HUES6 (cell line): ENCODE measurements at regions not wholly inside any gene's neighbourhood (a gene's known extent, or its start where the extent isn't known, plus 50 kb on each side); places are given as distances from the start of the nearest gene placed in this dataset.
"Not testable (repeated sequence)": the region's sequence is repeated elsewhere in the genome, so short reads cannot be mapped to it uniquely, and the experiment has no call there.

Experiments used
- H3K27ac ChIP-seq: 2 replicates; pipeline ENCODE4 v1.7.0; 2013; ENCODE audit warnings: low read depth, mild to moderate bottlenecking, low read length, inconsistent platforms
- H3K27me3 ChIP-seq: 2 replicates; pipeline ENCODE4 v1.6.1; 2013; ENCODE audit warnings: low read length; ENCODE audit not compliant: control insufficient read depth, insufficient read depth
- H3K36me3 ChIP-seq: 2 replicates; pipeline ENCODE4 v1.6.1; 2013; ENCODE audit warnings: low read length; ENCODE audit not compliant: control insufficient read depth, insufficient read depth
- H3K4me1 ChIP-seq: 2 replicates; pipeline ENCODE4 v1.6.1; 2013; ENCODE audit warnings: low read length; ENCODE audit not compliant: control insufficient read depth, insufficient read depth
- H3K4me3 ChIP-seq: 2 replicates; pipeline ENCODE4 v1.5.1; 2013; ENCODE audit warnings: low read depth, low read length
- H3K9ac ChIP-seq: one replicate; pipeline ENCODE4 v1.6.1; 2013; ENCODE audit warnings: mild to moderate bottlenecking, low read length
- H3K9me3 ChIP-seq: 2 replicates; pipeline ENCODE4 v1.6.1; 2013; ENCODE audit warnings: low read depth, low read length; ENCODE audit not compliant: control insufficient read depth, insufficient read depth

DNA sequence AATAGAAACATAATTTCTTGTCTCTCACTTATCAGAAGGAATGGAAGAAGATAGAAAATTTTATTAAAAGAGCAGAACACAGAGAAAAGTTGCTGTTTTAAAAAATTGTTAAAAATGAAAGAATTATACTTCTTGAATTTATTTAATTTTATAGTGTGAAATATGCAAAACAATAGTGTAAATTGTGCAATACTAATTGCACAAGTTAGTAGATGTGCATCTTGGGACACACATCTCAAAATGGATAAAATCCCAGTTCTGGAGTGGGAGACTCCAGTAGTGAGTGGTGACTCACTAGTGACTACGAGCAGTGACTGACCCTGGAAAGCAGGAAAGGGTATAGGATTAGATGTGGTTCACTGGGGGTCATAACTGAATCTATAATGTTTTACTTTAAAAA is 223.2 kb downstream of the MSX2 start:
- no peaks in the 10 kb centered on the region; the same call in 1 of the 2 replicates for H3K27me3 ChIP-seq

DNA sequence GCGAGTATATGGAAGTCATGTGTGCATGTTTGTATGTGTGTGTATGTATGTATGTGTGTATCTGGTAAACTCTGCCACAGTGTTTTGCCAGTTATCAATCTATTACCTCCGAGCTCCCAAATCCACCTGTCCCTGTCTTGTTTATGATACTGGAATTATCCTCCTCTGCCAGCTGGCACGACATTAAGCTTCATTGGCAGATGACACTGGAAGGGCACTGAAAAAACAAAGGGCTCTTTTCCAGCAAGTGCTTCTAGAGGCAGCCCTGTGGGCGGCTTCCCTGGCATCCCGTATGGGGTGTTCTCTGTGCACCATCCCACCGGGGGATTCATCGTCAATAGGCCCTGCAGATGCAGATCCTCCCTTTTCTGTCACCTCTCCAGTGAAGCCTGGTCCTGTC is 221.5 kb downstream of the MSX2 start:
- Histone ChIP-seq H3K27ac (no peak overlapping the region), H3K27me3 (no peaks in the 10 kb centered on the region; the same call in 1 of the 2 replicates), H3K9me3 (no peaks in the 10 kb centered on the region), H3K4me3 (no peak overlapping the region), H3K36me3 (no peaks in the 10 kb centered on the region), H3K4me1 (no peaks in the 10 kb centered on the region), H3K9ac (no peak overlapping the region)

More for the DNA sequence above, 223.2 kb downstream of the MSX2 start:
- Histone ChIP-seq H3K4me1 (no peaks in the 10 kb centered on the region), H3K9ac (no peak overlapping the region), H3K36me3 (no peaks in the 10 kb centered on the region), H3K27ac (no peak overlapping the region), H3K4me3 (no peak overlapping the region), H3K9me3 (no peaks in the 10 kb centered on the region)

- Histone ChIP-seq H3K27me3 (no peaks in the 10 kb centered on the region; the same call in 1 of the 2 replicates), H3K4me3 (no peak overlapping the region), H3K9ac (no peak overlapping the region), H3K36me3 (no peaks in the 10 kb centered on the region), H3K9me3 (no peaks in the 10 kb centered on the region), H3K4me1 (no peaks in the 10 kb centered on the region), H3K27ac (no peak overlapping the region)
Measured at GRCh38 chr5:174943785-174944184, 219.4 kb downstream of the MSX2 start.

GRCh38 chr5:174943002-174943401 is 218.6 kb downstream of the MSX2 start:
- not testable (repeated sequence) for H3K4me3 ChIP-seq, H3K4me1 ChIP-seq, H3K36me3 ChIP-seq, H3K9ac ChIP-seq, H3K9me3 ChIP-seq, H3K27ac ChIP-seq, H3K27me3 ChIP-seq

GRCh38 chr5:174937201-174938123 is 213.1 kb downstream of the MSX2 start:
- Histone ChIP-seq H3K9me3 (peaks cover 7% of the 10 kb centered on the region; the same call in 1 of the 2 replicates), H3K27me3 (no peaks in the 10 kb centered on the region), H3K27ac (no peak overlapping the region)

GRCh38 chr5:174935854-174936474 is 211.6 kb downstream of the MSX2 start:
- Histone ChIP-seq H3K4me3 (no peak overlapping the region), H3K27me3 (no peaks in the 10 kb centered on the region), H3K27ac (no peak overlapping the region), H3K9ac (no peak overlapping the region), H3K4me1 (no peaks in the 10 kb centered on the region), H3K36me3 (no peaks in the 10 kb centered on the region), H3K9me3 (peaks cover 9% of the 10 kb centered on the region; the same call in 1 of the 2 replicates)

More at GRCh38 chr5:174937201-174938123, 213.1 kb downstream of the MSX2 start:
- Histone ChIP-seq H3K36me3 (no peaks in the 10 kb centered on the region), H3K4me1 (no peaks in the 10 kb centered on the region), H3K9ac (no peak overlapping the region), H3K4me3 (no peak overlapping the region)

- not testable (repeated sequence) for H3K36me3 ChIP-seq, H3K9ac ChIP-seq, H3K9me3 ChIP-seq, H3K27me3 ChIP-seq, H3K4me1 ChIP-seq, H3K4me3 ChIP-seq, H3K27ac ChIP-seq
Measured at GRCh38 chr5:174931033-174931432, 206.7 kb downstream of the MSX2 start.

GRCh38 chr5:174925586-174925985 is 201.2 kb downstream of the MSX2 start:
- H3K4me3 ChIP-seq, result no peak overlapping the region
- H3K9ac ChIP-seq, result no peak overlapping the region
- H3K27me3 ChIP-seq, result no peaks in the 10 kb centered on the region
- no peak overlapping the region for H3K27ac ChIP-seq
- H3K4me1 ChIP-seq, result peaks cover 10% of the 10 kb centered on the region
- H3K36me3 ChIP-seq, result no peaks in the 10 kb centered on the region
- H3K9me3 ChIP-seq, result no peaks in the 10 kb centered on the region

DNA sequence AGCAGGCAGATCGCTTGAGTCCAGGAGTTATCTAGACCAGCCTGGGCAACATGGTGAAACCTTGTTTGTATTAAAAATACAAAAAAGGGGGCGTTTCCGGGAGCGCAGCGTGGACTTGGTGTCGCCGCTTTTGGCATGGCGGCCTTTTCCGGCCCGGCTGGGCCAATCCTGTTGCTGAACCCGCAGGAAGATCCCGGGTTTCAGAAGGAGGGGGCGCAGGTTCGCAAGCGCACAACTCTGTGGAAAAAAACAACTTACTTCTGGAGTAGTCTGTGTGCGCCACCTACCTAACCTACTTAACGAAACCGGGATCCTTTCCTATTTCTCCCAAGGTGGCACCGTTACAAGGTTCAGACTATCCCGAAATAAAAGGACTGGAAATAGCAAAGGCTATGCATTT is 198.6 kb downstream of the MSX2 start:
- Histone ChIP-seq H3K9me3 (no peaks in the 10 kb centered on the region), H3K36me3 (no peaks in the 10 kb centered on the region), H3K9ac (no peak overlapping the region), H3K4me1 (peaks cover 11% of the 10 kb centered on the region), H3K27ac (no peak overlapping the region), H3K4me3 (no peak overlapping the region), H3K27me3 (no peaks in the 10 kb centered on the region)

DNA sequence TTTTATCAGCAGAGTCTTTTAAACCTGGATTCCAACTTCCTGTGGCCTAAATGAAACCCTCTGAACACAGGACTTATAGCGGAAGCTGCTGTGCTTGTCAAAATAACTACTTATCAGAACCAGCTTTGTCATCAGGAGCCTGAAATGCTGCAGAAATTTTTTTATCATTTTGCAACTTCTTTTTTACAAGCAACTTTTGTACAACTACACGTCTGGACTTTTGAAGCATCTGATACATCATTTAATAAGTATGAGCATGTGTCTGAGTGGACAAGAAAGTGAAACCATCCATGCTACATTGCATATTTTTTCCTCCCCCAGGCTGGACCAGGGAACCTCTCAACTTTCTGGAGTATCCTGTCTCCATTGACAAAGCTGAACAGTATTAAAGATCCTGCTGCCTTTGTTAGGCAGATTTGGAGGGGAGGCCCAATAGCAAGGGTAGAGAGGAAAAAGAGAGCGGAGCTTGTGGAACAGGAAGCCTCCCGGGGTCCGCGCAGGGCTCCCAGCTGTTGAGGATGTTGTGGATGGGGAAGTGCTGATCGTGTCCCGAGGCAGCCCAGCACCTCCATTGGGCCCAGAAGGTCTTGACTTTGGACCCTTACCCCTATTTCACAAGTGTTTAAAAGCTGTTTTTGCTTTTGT is 196.6 kb downstream of the MSX2 start:
- Histone ChIP-seq H3K9ac (no peak overlapping the region), H3K36me3 (no peaks in the 10 kb centered on the region), H3K4me3 (no peak overlapping the region), H3K9me3 (peaks cover 5% of the 10 kb centered on the region; the same call in 1 of the 2 replicates), H3K27me3 (no peaks in the 10 kb centered on the region), H3K4me1 (peaks cover 21% of the 10 kb centered on the region), H3K27ac (no peak overlapping the region)

DNA sequence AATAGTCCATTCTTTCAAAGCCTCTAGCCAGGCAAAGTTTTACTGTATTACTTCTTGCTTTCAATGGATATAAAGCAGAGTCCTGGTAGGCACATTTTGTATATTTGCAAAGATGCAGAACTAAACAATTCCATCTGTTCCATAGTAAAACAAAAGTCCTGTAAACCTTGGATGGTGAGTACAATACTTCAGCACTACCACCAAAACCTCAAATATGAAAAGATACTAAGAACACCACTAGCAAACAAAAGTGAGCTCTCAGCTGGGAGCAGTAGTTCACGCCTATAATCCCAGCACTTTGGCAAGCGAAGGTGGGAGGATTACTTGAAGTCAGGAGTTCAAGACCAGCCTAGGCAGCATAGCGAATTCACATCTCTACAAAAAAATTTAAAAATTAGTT is 195.0 kb downstream of the MSX2 start:
- H3K36me3 ChIP-seq, result no peaks in the 10 kb centered on the region
- H3K4me3 ChIP-seq, result no peak overlapping the region
- peaks cover 21% of the 10 kb centered on the region for H3K4me1 ChIP-seq
- no peaks in the 10 kb centered on the region for H3K27me3 ChIP-seq
- peaks cover 5% of the 10 kb centered on the region; the same call in 1 of the 2 replicates for H3K9me3 ChIP-seq
- no peak overlapping the region for H3K9ac ChIP-seq
- no peak overlapping the region for H3K27ac ChIP-seq
